Osteocyte (in vitro differentiated cells): ENCODE measurements at regions not wholly inside any gene's neighbourhood (a gene's known extent, or its start where the extent isn't known, plus 50 kb on each side); places are given as distances from the start of the nearest gene placed in this dataset.

Source experiments
- DNase-seq: peaks from one replicate; pipeline ENCODE4 v3.0.0; 2021; ENCODE audit warnings: mixed read lengths; ENCODE audit not compliant: unreplicated experiment; ENCODE audit errors: extremely low spot score
- H3K27ac Mint-ChIP-seq: one replicate; pipeline ENCODE4 v1.8.0; 2021; ENCODE audit warnings: mild to moderate bottlenecking, mixed read lengths; ENCODE audit not compliant: unreplicated experiment
- H3K27me3 Mint-ChIP-seq: one replicate; pipeline ENCODE4 v1.8.0; 2021; ENCODE audit warnings: mixed read lengths; ENCODE audit not compliant: unreplicated experiment
- H3K36me3 Mint-ChIP-seq: one replicate; pipeline ENCODE4 v1.8.0; 2021; ENCODE audit warnings: mixed read lengths; ENCODE audit not compliant: unreplicated experiment
- H3K4me1 Mint-ChIP-seq: one replicate; pipeline ENCODE4 v1.8.0; 2021; ENCODE audit warnings: mixed read lengths; ENCODE audit not compliant: unreplicated experiment
- H3K4me3 Mint-ChIP-seq: one replicate; pipeline ENCODE4 v1.8.0; 2021; ENCODE audit warnings: mild to moderate bottlenecking, moderate library complexity, mixed read lengths; ENCODE audit not compliant: unreplicated experiment
- H3K9me3 Mint-ChIP-seq: one replicate; pipeline ENCODE4 v1.8.0; 2021; ENCODE audit warnings: mixed read lengths; ENCODE audit not compliant: unreplicated experiment
- TF ChIP-seq, protein P1 (sequence below): fragments of 200-600 bp; sonication (generic); IDR thresholded peaks from 2 replicates; pipeline ENCODE4 v1.5.0; 2021; ENCODE audit warnings: antibody characterized with exemption, mild to moderate bottlenecking, moderate library complexity

DNA sequence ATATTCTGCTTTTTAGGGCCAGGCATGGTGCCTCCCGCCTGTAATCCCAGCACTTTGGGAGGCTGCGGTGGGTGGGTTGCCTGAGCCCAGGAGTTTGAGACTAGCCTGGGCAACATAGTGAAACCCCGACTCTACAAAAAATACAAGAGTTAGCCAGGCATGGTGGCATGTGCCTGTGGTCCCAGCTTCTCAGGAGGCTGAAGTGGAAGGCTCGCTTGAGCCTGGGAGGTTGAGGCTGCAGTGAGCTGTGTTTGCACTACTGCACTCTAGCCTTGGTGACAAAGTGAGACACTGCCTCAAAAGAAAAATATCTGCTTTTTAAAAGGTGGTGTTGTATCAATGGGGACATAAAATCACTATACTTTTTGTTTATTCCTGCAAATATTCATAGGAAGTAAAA lies 112.8 kb downstream of the C3orf38 start:
- DNase-seq: no peak
- peaks cover 8% of the 10 kb centered on the region for H3K27me3 Mint-ChIP-seq
- H3K36me3 Mint-ChIP-seq: no peaks in the 10 kb centered on the region
- H3K27ac Mint-ChIP-seq: no peak overlapping the region
- no peak overlapping the region for H3K4me3 Mint-ChIP-seq
- H3K9me3 Mint-ChIP-seq: no peaks in the 10 kb centered on the region
- TF ChIP-seq, protein P1, sequence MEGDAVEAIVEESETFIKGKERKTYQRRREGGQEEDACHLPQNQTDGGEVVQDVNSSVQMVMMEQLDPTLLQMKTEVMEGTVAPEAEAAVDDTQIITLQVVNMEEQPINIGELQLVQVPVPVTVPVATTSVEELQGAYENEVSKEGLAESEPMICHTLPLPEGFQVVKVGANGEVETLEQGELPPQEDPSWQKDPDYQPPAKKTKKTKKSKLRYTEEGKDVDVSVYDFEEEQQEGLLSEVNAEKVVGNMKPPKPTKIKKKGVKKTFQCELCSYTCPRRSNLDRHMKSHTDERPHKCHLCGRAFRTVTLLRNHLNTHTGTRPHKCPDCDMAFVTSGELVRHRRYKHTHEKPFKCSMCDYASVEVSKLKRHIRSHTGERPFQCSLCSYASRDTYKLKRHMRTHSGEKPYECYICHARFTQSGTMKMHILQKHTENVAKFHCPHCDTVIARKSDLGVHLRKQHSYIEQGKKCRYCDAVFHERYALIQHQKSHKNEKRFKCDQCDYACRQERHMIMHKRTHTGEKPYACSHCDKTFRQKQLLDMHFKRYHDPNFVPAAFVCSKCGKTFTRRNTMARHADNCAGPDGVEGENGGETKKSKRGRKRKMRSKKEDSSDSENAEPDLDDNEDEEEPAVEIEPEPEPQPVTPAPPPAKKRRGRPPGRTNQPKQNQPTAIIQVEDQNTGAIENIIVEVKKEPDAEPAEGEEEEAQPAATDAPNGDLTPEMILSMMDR: no peak
- H3K4me1 Mint-ChIP-seq: no peaks in the 10 kb centered on the region

DNA sequence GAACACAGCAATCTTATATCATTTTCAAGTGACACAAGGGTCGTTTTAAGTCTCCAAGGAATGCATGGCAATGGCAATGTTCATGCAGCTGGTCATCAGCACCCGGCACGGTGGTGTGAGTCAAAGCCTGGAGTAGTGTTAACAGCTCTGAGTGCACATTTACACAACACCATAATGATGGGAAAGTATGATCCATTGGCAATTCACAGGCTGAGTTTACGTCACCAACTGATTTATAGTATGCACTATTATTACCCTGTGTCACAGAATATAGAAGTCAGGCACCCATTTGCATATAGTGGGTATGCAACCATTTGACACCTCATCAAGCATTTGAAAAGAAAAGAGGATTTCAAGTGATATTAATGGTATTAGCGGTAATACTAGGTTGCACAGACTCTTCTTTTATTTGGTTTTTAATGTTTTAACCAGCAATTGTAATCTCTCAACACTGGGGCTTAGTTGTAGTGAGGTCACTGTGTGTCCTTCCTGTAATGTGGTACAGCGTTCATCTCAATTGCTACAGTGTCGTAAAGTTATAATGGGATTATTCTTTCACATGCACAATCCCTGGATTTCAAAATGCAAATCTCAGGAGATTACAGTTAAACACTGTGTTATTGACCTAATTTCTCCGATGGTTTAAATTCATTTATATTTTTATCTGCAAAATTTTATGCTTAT lies 113.8 kb downstream of the C3orf38 start:
- TF ChIP-seq, protein P1: no peak
- DNase-seq: no peak
- H3K27me3 Mint-ChIP-seq: peaks cover 8% of the 10 kb centered on the region
- H3K36me3 Mint-ChIP-seq: no peaks in the 10 kb centered on the region
- no peak overlapping the region for H3K27ac Mint-ChIP-seq
- H3K4me1 Mint-ChIP-seq: no peaks in the 10 kb centered on the region
- no peaks in the 10 kb centered on the region for H3K9me3 Mint-ChIP-seq
- H3K4me3 Mint-ChIP-seq: no peak overlapping the region

DNA sequence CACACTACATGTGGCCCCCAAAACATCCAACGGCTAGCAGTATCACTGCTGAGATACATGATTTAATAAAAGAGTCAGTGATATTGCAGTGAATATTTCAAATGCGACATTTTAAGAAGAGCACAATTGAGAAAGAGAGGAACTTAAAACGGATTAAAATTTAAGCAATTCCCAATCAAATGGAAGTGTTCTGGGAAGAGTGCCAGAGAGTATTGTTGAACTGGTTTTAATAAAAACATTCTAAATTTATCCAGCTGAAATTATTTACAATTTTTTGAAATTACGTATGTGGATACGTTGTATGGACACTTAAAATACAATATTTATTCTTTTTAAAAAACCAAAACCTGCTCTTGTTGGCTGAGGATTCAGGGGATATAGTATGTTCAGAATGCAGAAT lies 117.7 kb downstream of the C3orf38 start:
- peaks cover 10% of the 10 kb centered on the region for H3K27me3 Mint-ChIP-seq
- H3K9me3 Mint-ChIP-seq: no peaks in the 10 kb centered on the region
- no peaks in the 10 kb centered on the region for H3K4me1 Mint-ChIP-seq
- no peak for DNase-seq
- H3K27ac Mint-ChIP-seq: no peak overlapping the region
- no peak overlapping the region for H3K4me3 Mint-ChIP-seq
- H3K36me3 Mint-ChIP-seq: no peaks in the 10 kb centered on the region
- TF ChIP-seq, protein P1: no peak

DNA sequence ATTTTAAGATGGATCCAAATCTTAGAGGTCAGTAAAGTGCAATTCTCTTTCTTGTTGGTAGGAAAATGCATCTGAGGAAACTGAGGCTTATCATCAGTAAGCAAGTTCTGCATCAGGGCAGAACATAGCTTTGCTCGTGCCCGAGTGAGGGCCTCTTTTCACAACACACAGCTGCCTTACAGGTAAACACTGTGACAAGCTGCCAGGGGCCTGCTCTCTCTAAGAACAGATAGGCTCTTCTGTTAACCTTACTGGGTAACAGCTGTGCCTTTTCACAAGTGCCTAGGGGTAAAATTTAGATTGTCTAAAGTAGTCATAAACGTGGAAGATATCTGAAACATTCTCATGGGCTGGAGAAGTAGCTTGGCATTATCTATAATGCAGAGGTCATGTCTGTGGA lies 118.1 kb downstream of the C3orf38 start:
- DNase-seq: no peak
- peaks cover 7% of the 10 kb centered on the region for H3K27me3 Mint-ChIP-seq
- no peaks in the 10 kb centered on the region for H3K9me3 Mint-ChIP-seq
- no peaks in the 10 kb centered on the region for H3K36me3 Mint-ChIP-seq
- no peak overlapping the region for H3K4me3 Mint-ChIP-seq
- no peaks in the 10 kb centered on the region for H3K4me1 Mint-ChIP-seq
- TF ChIP-seq, protein P1: no peak
- no peak overlapping the region for H3K27ac Mint-ChIP-seq

DNA sequence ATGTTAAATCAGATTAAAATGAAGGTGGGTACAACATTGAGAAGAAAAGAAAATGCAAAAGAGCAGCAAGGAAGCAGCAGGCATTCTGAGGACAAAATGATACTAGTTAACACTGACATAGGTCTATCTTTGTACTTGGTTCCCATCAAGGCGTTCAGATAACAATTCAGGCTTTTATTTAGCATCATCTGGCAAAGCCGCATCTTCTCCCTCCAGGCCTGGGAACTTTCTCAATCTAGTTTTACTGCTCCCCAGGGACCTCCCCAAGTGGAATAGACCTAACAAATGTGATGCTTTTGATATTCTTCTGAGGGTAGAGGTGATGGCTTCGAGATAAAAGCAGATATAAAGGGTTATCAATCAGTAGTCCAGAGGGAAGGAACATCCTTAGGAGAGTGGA lies 130.6 kb downstream of the C3orf38 start:
- Mint-ChIP-seq H3K36me3 (no peaks in the 10 kb centered on the region), H3K27ac (no peak overlapping the region), H3K4me3 (no peak overlapping the region), H3K9me3 (no peaks in the 10 kb centered on the region), H3K4me1 (no peaks in the 10 kb centered on the region), H3K27me3 (peaks cover 3% of the 10 kb centered on the region)
- no peak for DNase-seq
- TF ChIP-seq, protein P1: no peak
